ENCODE measurements at regions not wholly inside any gene's neighbourhood (a gene's known extent, or its start where the extent isn't known, plus 50 kb on each side); places are given as distances from the start of the nearest gene placed in this dataset.

DNA sequence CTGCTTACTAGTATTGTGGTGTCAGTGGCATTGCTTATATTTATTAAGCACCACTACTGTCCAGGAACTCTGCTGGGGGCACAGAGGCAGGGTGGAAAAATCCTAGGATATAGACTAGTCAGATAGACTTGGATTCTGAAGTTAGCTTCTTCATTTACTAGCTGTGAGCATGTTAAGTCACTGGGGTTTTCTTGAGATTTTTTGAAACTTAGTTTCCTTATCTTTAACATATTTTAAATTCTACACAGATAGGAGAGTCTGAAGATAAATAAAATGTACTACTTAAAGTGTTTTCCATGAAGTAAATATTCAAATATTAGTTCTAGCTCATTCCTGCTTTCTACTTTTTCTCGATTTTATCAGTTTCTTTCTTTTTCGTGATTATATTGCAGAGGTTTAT is 196.9 kb upstream of the GRID2 start:
- no peak for DNase-seq (ENCODE audit: low read depth)

DNA sequence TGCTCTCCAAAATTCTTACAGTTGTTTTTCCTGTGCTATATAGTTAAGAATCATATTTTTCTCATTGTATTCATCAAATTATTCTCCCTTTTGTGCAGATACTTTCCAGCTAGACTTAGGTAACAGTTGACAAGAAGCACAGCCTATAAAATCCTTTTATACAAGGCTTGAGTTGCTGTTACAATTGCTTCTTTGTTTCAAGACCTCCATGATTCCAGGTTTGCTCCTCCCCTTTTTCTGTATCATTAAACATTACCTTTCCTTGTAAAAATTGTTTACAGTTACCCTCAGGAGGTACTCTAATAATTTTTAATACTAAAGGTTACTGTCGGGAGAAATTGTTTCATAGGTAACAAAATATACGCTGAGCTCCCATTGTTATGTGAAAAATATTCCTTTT is 192.3 kb upstream of the GRID2 start:
- no peak for DNase-seq (ENCODE audit: low read depth)

DNA sequence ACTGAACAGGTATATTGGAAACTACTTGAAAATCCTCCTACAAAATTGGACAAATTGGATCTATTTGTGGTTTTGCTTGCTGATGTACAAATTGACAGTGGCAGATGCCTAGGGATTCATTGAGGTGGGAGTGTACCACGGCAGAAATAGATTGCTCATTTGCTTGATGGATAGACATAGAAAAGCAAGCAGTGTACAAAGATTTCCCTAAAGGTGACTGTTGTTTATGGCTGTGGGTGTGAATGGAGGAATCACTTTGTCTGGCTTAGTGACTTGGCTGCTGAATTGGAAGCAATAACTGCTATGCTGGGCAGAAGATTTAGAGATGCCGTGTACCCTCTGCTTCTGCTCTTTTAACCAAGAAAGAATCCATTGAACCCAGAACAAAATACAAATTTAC is 191.0 kb upstream of the GRID2 start:
- DNase-seq (ENCODE audit: low read depth): no peak

DNA sequence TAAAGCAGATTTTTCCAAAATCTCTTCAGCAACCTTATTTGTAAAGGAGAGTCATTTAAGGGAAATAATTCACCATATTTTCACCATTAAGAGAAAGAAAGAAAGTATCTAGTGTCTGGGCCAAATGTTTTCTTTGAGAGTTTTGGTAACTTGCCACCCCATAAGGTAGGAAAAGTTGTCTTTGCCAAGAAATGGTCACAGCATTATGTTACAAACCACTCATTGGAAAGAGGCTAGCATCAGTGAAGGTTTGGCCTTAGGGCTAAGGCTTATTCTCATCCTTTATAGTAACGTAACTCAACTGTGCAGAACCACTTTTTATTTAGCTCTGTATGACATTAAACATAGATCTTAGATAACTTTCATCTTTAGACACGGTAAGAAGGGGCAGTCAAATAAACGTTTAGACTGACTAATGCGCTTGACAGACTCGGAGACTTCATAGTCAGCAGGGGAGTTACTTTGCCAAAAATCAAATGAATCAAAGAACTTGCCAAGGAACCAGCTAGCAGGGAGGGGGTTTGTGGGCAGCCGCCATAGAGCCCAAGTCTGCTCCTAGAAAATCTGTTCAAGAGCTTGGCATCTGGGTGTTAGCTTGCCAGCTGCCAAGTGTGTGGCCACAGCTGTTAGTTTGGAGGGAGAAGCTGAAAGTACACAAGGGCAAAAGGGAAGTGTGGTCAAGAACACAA is 182.8 kb upstream of the GRID2 start:
- peak; percentile 0 for DNase-seq (ENCODE audit: low read depth)

DNA sequence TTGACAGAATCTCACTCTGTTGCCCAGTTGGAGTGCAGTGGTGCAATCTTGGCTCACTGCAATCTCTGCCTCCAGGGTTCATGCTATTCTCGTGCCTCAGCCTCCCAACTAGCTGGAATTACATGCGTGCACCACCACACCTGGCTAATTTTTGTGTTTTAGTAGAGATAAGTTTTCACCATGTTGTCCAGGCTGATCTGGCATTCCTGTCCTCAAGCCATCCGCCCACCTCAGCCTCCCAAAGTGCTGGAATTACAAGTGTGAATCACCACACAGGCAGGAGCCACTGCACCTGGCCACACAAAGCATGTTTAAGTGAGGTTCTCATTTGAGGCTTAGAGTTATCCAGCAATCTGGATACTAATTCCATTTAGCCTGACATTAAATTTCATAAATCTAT is 180.9 kb upstream of the GRID2 start:
- no peak for DNase-seq (ENCODE audit: low read depth)

DNA sequence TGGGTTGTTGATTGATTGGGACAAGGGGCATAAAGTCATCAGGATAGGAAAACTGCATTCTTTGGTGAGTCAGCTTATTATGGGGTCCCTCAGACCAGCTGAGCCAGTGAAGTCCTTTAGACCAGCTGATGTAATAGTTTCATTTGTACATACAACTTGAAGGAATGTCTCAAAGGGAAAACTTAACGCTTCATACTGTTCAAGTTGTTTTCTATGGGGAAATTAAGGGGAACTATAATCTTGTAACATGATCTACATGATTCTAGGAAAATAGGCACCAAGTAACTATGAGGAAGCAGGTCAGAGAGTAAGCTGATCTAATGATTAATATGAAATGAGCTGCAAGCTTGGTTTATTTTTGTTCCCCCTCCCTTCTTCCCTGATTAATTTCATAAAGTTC is 175.1 kb upstream of the GRID2 start:
- peak; percentile 0 for DNase-seq (ENCODE audit: low read depth)

DNA sequence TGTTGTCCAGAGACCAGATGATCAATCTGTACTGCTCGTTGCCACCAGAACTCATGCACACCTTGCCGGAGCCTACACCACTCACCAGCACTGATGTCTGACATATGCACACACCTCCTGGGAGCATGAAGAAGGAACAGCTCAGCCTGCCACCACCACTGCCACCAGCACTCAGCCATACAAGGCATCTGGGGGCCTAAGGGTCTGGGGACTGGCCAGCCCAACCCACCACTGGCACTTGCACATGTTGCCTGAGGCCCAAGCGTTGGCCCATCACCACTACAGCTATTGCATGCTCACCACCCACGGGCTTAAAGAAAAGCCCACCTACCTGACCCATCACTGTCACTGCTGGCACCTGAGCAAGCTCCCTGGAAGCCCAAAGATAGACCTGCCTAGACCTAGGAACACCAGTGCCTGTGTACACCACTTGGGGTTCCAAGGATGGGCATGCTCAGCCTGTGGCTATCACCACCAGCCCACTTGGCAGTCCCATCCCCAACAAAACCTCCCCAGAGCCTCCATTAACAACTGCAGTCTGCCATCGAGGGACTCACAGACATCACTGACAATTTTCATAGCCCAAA is 174.3 kb upstream of the GRID2 start:
- no peak for DNase-seq (ENCODE audit: low read depth)

DNA sequence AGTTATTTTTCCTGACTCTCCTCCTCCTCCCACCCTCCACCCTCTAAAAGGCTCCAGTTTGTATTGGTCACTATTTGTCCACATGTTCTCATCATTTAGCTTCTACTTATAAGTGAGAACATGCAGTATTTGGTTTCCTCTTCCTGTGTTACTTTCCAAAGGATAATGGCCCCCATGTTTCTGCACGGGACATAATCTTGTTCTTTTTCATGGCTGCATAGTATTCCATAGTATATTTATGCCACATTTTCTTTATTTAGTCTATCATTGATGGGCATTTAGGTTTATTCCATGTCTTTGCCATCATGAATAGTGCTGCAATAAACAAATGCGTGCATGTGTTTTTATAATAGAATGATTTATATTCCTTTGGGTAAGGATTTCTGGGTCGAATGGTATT is 167.3 kb upstream of the GRID2 start:
- DNase-seq (ENCODE audit: low read depth): no peak

DNA sequence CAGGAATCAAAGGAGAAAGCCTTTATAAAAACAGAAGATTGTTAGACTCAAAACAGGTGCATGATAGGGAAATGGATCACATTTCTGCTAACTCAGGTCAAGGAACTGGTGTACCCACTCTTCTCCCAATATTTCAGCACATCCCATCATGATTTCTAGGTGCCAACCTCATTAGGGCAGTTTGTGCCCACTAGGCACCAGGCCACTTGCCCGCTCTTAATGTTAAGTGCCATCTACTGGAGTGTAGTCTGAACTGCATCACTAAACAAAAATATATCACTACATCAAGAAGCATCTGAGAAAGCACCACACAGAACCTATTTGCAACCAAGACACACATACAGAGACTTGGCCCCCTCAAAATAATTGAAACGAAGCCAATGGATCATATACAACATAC is 140.4 kb upstream of the GRID2 start:
- DNase-seq (ENCODE audit: low read depth): peak; percentile 7

DNA sequence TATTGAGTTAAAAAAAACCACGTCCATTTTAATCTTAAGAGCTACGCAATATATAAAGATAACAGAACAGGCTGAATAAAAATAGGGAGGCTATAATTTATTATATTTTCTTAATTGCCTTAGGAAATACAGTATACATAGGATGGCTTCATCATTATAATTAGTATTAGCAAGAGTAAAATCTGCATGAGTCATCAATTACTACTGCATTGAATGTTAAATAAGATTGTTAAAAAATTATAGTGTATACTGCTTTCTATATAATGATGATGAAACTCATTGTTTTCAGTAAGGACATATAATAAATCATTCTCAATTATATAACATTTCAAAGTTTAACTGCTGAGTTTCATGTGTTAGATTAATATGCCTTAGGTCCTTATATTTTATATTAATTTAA is 133.4 kb upstream of the GRID2 start:
- DNase-seq (ENCODE audit: low read depth): no peak

DNA sequence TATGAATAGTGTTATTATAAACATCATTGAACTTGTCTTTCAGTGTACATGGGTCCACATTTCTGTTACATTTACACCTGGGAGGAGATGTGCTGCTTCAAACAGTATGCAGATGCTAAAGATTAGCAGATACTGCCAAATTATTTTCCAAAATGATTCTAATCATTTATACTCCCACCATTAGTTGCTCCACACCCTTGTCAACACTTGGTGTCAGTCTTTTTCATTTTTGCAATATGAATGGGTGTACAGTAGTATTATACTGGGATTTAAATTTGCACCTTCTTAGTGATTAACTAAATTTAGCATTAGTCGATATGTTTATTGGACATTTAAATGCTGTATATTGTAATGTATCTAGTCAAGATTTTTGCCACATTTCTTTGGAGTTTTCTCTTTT is 131.6 kb upstream of the GRID2 start:
- peak; percentile 1 for DNase-seq (ENCODE audit: low read depth)

DNA sequence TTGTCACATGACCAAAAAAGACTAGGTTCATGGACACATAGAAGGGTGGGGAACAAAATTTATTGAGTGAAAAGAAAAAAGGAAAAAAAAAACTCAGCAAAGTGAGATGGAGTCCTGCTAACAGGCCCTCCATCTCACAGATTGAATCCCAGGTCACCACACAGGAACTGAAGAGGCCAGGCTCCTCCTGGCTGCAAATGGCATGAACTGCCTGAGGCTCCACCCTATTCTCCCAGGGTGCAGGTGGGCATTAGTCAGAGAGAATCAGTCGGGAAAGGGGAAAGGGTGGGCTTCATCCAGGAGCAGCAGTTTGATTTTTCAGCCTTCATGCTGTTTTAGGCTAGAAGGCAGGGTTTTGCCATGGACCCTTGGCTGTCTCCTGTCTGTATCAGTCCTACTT is 128.5 kb upstream of the GRID2 start:
- no peak for DNase-seq (ENCODE audit: low read depth)

DNA sequence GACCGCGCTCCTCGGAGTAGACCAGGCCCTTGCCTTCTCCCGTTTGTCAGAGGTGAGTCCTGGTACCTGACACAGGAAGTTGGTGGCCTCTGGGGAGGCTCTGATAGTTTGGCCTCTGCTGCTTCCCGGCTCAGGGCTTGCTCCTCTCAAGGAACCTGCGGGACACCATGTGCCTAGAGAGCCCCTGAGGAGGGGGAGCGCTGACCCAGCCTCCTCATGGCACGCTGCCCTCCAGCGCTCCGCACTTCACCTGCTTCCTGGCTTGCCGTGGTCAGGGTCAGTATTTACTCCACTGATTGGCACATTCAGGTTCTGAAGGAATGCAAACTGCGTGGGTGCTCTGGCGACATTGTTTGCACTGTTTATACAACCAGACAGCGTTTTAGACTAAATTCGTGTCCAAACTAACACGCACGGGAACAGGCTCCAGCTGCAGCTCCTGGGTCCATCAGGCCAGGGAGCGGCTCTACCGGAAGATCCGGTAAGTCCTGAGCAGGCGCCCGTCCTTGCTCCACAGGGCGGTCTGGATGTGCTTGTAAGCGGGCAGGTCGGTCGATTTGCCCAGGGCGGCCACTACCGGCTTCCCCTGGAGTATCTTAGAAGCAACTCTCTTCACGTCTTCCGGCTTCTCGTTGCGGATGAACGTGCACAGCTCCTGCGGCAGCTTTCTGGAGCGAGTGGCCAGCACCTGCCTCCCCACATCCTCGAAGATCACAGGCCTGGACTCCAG is 121.6 kb upstream of the GRID2 start:
- DNase-seq (ENCODE audit: low read depth): no peak

DNA sequence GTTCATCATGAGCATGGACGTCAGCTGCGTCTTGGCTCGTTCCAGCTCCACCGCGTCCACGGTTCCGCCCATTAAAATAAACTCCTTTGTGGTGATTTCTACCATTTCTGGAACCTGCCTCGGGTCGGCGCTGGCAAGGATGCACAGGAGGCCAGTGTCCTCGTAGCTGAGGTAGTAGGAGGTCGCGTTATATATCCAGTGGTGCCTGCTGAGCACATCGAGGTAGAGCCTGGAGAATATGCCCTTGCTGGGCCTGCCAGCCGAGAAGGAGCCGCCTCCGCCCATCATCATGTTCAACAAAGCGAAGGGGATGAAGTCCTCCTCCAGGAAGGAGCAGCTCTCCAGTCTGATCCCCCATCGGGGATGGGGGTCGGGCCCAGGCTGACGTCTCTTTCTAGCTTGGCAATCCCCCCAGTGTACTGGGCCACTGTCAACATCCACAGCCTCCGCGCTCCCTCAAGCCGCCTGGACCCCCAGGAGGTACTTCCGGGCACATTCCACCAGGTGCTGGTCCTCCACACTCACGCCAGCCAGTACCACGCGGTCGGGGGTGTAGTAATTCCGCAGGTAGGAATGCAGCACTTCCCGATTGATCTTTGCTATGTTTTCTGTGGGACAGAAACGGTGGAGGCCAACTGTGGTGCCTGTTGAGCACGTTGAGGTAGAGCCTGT is 120.9 kb upstream of the GRID2 start:
- DNase-seq (ENCODE audit: low read depth): no peak

DNA sequence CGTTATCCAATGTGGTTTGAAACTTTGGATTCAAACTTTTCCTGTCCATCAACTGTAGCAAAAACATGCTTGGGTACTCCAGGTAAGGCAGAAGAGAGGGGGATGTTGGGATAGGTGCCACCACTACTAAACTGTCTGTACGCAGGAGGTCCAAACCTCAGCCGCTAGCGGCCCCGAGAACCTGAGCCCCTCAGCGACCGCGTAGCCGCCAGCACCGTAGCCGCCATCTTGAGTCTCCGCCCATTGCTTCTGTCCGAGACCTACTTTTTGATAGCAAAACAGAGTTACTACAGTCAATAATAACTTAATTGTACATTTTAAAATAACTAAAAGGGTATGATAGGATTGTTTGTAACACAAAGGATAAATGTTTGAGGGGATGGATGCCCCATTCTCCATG is 119.9 kb upstream of the GRID2 start:
- no peak for DNase-seq (ENCODE audit: low read depth)

DNA sequence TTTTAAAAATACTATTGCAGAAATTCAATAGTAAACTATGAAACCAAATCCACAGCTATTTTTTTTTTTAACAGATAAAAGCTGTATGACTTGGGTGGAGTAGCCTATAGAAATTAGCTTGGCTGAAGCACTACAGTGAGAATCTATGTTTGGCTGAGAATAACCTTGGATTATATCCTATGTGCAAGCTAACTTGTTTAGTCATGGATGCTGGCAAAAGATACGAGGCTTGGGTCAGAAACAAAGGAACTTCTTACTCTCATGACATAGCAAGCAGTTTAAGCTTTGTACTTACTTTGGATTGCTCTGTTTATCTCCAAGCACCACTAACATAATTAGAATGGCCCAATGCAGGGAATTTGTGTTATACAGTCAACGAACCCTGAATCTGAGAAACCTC is 119.2 kb upstream of the GRID2 start:
- DNase-seq (ENCODE audit: low read depth): peak; percentile 20

DNA sequence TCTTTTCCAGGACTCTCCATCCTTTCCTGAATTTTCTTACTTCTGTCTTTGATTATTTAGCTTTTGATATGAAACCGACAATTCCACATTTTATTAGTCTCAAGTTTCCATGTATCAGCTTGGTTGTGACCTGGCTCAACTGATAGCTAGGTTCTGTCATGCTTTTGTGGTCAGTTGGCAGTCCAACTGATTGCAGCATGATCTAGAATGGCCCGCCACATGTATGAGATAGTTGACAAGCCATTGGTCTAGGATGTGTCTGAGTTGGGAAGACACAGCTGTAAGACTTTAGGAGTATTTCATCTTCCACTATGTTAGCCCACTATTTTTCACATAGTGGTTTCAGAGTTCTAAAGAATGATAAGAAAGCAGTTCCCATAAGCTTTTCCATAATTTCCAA is 117.5 kb upstream of the GRID2 start:
- no peak for DNase-seq (ENCODE audit: low read depth)

DNA sequence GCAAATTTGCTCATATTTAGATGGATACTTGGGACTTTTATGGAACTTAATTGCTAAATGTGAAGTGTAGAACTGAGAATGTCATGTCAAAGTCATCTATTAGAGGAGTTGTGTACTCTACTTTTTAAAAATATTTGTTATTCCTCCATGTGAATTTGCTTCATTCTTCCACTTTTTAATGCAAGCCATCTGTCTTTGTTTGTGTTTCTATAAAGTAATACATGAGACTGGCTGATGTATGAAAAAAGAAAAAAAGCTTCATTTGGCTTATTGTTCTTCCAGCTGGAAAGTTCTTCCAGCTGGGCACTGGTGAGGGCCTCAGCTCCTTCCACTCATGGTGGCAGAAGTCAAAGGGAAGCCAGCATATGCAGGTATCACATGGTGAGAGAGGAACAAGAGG is 114.6 kb upstream of the GRID2 start:
- DNase-seq (ENCODE audit: low read depth): no peak

DNA sequence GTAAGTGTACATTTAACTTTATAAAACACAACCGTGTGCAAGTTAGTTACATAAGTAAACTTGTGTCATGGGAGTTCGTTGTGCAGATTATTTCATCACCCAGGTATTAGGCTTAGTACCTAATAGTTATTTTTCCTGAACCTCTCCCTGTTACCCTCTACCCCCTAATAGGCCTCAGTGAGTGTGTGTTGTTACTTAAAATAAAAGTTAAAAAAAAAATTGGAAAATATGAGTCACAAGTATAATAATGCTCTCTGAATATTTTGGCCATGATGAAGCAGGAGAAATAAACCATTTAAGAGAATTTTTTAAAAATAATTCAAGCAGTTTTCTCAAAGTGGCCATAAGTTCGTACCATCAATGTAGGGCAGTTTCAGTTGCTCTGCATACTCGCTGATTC is 105.1 kb upstream of the GRID2 start:
- peak; percentile 62 for DNase-seq (ENCODE audit: low read depth)

DNA sequence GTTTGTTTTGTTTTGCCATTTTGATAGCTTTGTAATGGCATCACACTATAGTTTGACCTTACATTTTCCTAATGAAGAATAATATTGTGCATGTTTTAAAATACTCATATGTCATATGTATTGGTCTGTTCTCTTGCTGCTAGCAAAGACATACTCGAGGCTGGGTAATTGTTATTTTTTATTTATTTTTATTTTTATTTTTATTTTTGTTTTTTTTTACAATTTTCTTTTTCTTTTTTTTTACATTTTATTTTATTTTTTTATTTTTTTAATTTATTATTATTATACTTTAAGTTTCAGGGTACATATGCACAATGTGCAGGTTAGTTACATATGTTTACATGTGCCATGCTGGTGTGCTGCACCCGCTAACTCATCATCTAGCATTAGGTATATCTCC is 104.6 kb upstream of the GRID2 start:
- no peak for DNase-seq (ENCODE audit: low read depth)

DNA sequence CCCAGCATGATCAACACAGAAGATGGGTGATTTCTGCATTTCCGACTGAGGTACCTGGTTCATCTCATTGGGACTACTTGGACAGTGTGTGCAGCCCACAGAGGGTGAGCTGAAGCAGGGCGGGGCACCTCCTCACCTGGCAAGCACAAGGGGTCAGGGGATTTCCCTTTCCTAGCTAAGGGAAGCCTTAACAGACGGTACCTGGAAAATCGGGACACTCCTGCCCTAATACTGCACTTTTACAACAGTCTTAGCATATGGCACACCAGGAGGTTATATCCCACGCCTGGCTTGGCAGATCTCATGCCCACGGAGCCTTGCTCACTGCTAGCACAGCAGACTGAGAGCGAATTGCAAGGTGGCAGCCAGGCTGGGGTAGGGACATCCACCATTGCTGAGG is 92.9 kb upstream of the GRID2 start:
- DNase-seq (ENCODE audit: low read depth): no peak

DNA sequence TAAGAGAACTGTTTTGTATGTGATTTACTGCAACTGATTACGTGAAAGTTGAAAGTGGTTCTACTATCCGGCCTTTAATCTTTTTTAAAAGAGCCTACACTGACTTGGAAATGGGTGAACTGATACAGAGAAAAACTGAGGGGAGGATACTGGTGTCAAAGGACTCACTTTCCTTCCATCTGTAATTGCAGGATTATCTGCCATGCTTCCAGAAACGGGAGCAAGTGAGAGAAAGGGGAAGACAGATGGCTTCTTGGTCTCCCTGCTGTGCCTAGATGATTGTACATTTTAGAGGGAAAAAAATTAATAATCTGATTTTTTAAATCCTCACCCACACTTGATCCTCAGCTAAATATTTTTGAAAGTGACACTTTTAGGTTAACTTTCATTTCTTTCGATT is 88.3 kb upstream of the GRID2 start:
- no peak for DNase-seq (ENCODE audit: low read depth)

DNA sequence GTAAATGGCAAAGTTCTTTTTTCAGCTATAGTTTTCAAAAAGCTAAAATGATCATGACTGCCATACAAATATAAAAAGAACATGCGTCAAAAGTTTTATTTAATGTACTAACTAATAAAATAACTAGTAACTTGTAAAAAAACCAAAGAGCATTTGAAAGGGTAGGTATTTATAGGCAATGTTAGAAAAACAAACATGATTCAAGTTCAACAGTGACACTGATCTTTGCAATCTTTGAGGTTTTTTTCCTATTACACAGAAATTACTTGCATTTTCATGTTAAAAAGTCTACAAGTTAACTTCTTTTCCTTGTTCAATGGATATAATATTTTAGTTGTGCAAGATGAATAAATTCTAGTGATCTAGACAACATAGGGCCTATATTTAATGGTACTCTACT is 72.3 kb upstream of the GRID2 start:
- peak; percentile 55 for DNase-seq (ENCODE audit: low read depth)

All from iris pigment epithelial cell (primary cell).